Pancreas (tissue), 10 donors: ENCODE measurements at regions not wholly inside any gene's neighbourhood (a gene's known extent, or its start where the extent isn't known, plus 50 kb on each side); places are given as distances from the start of the nearest gene placed in this dataset.

Source experiments
- ATAC-seq, 4 donors: fragments of 200-7000 bp; cut with Tn5 transposase; one replicate each; pipeline versions ENCODE4 v1.8.0 to v1.9.1; 2020; ENCODE audit warnings: mild to moderate bottlenecking in 4 of 4, moderate library complexity in 4 of 4
- DNase-seq, 6 donors: peaks; one replicate each; pipeline ENCODE4 v3.0.0-alpha.2; 2020
- FAIRE-seq: peaks from 2 replicates; lab custom pipeline; 2012; peaks lifted over from hg19 to GRCh38; lab: Jason Lieb, UNC
- H3K27ac ChIP-seq, 4 donors: fragments of 200-600 bp; sonication (generic); 1 replicate in 3 of 4; 2 replicates in 1 of 4; pipeline versions ENCODE4 v1.5.0 to v1.8.0; 2020
- H3K27me3 ChIP-seq, 4 donors: fragments of 200-600 bp; one replicate each; pipeline ENCODE4 v1.8.0; 2021
- H3K36me3 ChIP-seq, 3 donors: fragments of 200-600 bp; sonication (generic) in 1 of 3; one replicate each; pipeline versions ENCODE4 v1.5.0 to v1.8.0; 2020 to 2021
- H3K4me1 ChIP-seq, 3 donors: fragments of 200-600 bp; one replicate each; pipeline ENCODE4 v1.8.0; 2021
- H3K4me3 ChIP-seq, 4 donors: fragments of 200-600 bp; sonication (generic) in 2 of 4; one replicate each; pipeline versions ENCODE4 v1.5.0 to v1.8.0; 2020 to 2021
- H3K9me3 ChIP-seq, 4 donors: fragments of 200-600 bp; one replicate each; pipeline ENCODE4 v1.8.0; 2021
- CTCF ChIP-seq, 4 donors: fragments of 200-600 bp; sonication (generic) in 3 of 4; IDR thresholded peaks; one replicate each; pipeline versions ENCODE4 v1.5.0 to v1.8.0; 2021; ENCODE audit warnings: antibody characterized with exemption in 4 of 4
- WGBS, 2 donors: extraction: QIAGEN DNeasy Blood & Tissue Kit; methylation state at CpG; one replicate each; pipeline ENCODE4 v1.1.7; 2013; 5-methylcytosine and 5-hydroxymethylcytosine counted together
- intact Hi-C, 3 donors: fragments of 100-400 bp; cut with DNase I; formaldehyde crosslinking; loops; one replicate each; pipeline versions ENCODE4 v1.11.1 to v1.14.2; 2022
- donor health status: healthy with polysubstance abuse.
- donor health status: DM: no; HTN: no; CAD: no; lungs with moderate emphysema.
- donor health status: DM: no; HTN: no; CAD: no.
- donor health status: control.
- donor health status: control.
- donor health status: Bipolar disorder and iron deficiency.
- donor health status: DM: yes; HTN: yes; CAD: no.
- donor health status: DM: no; HTN: no; CAD: no.
- donor health status: DM: no; HTN: no; CAD: no.
- donor health status: DM: yes; HTN: yes; CAD: no.

- DNase-seq, result peak in 1 of 6 donors; percentile 57
- WGBS, 2 donors, result 92 to 100% methylated on average over 5 of the region's 5 CpGs
These were observed 111.3 kb downstream of the KIF26A start for GRCh38 chr14:104249706-104250105.

GRCh38 chr14:104250175-104250574 is 111.8 kb downstream of the KIF26A start:
- no peak for TF ChIP-seq CTCF (IDR thresholded peaks at IDR 0.05)
- Histone ChIP-seq H3K36me3 (no peaks in the 10 kb centered on the region), H3K4me3 (no peak overlapping the region), H3K9me3 (no peaks in the 10 kb centered on the region), H3K27me3 (no peaks in the 10 kb centered on the region), H3K4me1 (no peaks in the 10 kb centered on the region), H3K27ac (no peak overlapping the region)
- intact Hi-C loops, result no loop called here
- ATAC-seq (no peak), DNase-seq (peak in 2 of 6 donors; percentile 4 to 64), FAIRE-seq (no peak)
- 92 to 93% methylated on average over 8 of the region's 8 CpGs for WGBS, 2 donors

More at GRCh38 chr14:104249706-104250105, 111.3 kb downstream of the KIF26A start:
- no peak for FAIRE-seq
- H3K36me3 ChIP-seq, result no peaks in the 10 kb centered on the region
- H3K27ac ChIP-seq, result no peak overlapping the region
- no peaks in the 10 kb centered on the region for H3K4me1 ChIP-seq
- no peaks in the 10 kb centered on the region for H3K9me3 ChIP-seq
- intact Hi-C loops, result no loop called here
- no peaks in the 10 kb centered on the region for H3K27me3 ChIP-seq
- H3K4me3 ChIP-seq, result no peak overlapping the region
- ATAC-seq, result no peak
- no peak for TF ChIP-seq CTCF (IDR thresholded peaks at IDR 0.05)

GRCh38 chr14:104252256-104253215 is 114.1 kb downstream of the KIF26A start:
- WGBS, 2 donors, result 73 to 76% methylated on average over 22 of the region's 22 CpGs
- H3K27me3 ChIP-seq, result no peaks in the 10 kb centered on the region
- ATAC-seq, result peak in 1 of 4 donors; percentile 67
- peak in 1 of 6 donors; percentile 47 for DNase-seq
- no peaks in the 10 kb centered on the region for H3K36me3 ChIP-seq
- no peak for TF ChIP-seq CTCF (IDR thresholded peaks at IDR 0.05)
- H3K4me1 ChIP-seq, result no peaks in the 10 kb centered on the region
- no peaks in the 10 kb centered on the region for H3K9me3 ChIP-seq
- no peak overlapping the region for H3K4me3 ChIP-seq
- no peak overlapping the region for H3K27ac ChIP-seq
- intact Hi-C loops, result no loop called here
- no peak for FAIRE-seq

- no peak for FAIRE-seq
- ATAC-seq, result no peak
- Histone ChIP-seq H3K27me3 (no peaks in the 10 kb centered on the region), H3K36me3 (no peaks in the 10 kb centered on the region), H3K4me3 (no peak overlapping the region), H3K9me3 (no peaks in the 10 kb centered on the region), H3K4me1 (no peaks in the 10 kb centered on the region), H3K27ac (no peak overlapping the region)
- 66 to 80% methylated on average over 19 of the region's 19 CpGs for WGBS, 2 donors
- TF ChIP-seq CTCF (IDR thresholded peaks at IDR 0.05), result no peak
- peak in 2 of 6 donors; percentile 5 to 73 for DNase-seq
- intact Hi-C loops, result no loop called here
These were observed 114.9 kb downstream of the KIF26A start for GRCh38 chr14:104253223-104253822.
